K562 (cell line): ENCODE measurements at regions not wholly inside any gene's neighbourhood (a gene's known extent, or its start where the extent isn't known, plus 50 kb on each side); places are given as distances from the start of the nearest gene placed in this dataset.

Experiments
- ATAC-seq: fragments of 200-7000 bp; cut with Tn5 transposase; 3 replicates; pipeline ENCODE4 v1.9.1; 2020; ENCODE audit warnings: moderate library complexity
- BruUV-seq: library from RNA; stranded (reverse); fragments of 400-500 nt; replicated peaks from 2 replicates; lab custom pipeline; 2021; lab: Mats Ljungman, UMichigan
- CTCF ChIA-PET: fragments of 300-600 bp; formaldehyde crosslinking; extraction: SDS; loops from one replicate; lab custom pipeline; 2021; ENCODE audit warnings: low intra/inter-chr PET ratio; lab: Yijun Ruan, JAX
- POLR2A ChIA-PET: fragments of 300-600, 350-650 bp; sonication (Branson Sonifier 250); formaldehyde crosslinking; extraction: SDS; loops from one replicate; lab custom pipeline; 2021; ENCODE audit warnings: antibody characterized with exemption, inconsistent platforms; lab: Yijun Ruan, JAX
- DNase-seq, 4 experiments: peaks; one replicate each; pipeline versions ENCODE4 v3.0.0 to v3.0.0-alpha.2; 2011 to 2018; ENCODE audit warnings: low spot score in 3 of 4, mixed read lengths in 3 of 4; ENCODE audit errors: extremely low read depth in 1 of 4
- FAIRE-seq: peaks from 2 replicates; lab custom pipeline; 2011; peaks lifted over from hg19 to GRCh38; lab: Jason Lieb, UNC
- H2AFZ ChIP-seq: 2 replicates; pipeline ENCODE4 v1.6.0; 2011; ENCODE audit warnings: low read depth, low read length, control low read depth, inconsistent platforms
- H3K27ac ChIP-seq: fragments of 200-600 bp; 3 replicates; pipeline ENCODE4 v1.8.0; 2011; ENCODE audit warnings: low read depth, mild to moderate bottlenecking, control low read depth, inconsistent platforms, low read length, moderate library complexity, mixed read lengths; ENCODE audit errors: extremely low read depth
- H3K27me3 ChIP-seq, 2 experiments: fragments of 300-600 bp in 1 of 2; 2 replicates in 1 of 2; 3 replicates in 1 of 2; pipeline versions ENCODE4 v1.6.0 to v1.8.0; 2011; ENCODE audit warnings: inconsistent platforms in 2 of 2, low read length in 2 of 2, mild to moderate bottlenecking in 1 of 2, mixed read lengths in 1 of 2, moderate library complexity in 1 of 2; ENCODE audit not compliant: control insufficient read depth in 2 of 2, insufficient read depth in 2 of 2
- H3K36me3 ChIP-seq: fragments of 300-600 bp; 3 replicates; pipeline ENCODE4 v1.8.0; 2011; ENCODE audit warnings: mild to moderate bottlenecking, low read length, inconsistent platforms; ENCODE audit not compliant: control insufficient read depth, insufficient read depth
- H3K4me1 ChIP-seq, 2 experiments: fragments of 200-600 bp in 1 of 2; replicated peaks in 1 of 2; 2 replicates in 1 of 2; 3 replicates in 1 of 2; pipeline versions ENCODE4 v1.5.1 to v1.8.0; 2011; ENCODE audit warnings: inconsistent platforms in 2 of 2, low read length in 2 of 2, mild to moderate bottlenecking in 1 of 2, mixed read lengths in 1 of 2, moderate library complexity in 1 of 2; ENCODE audit not compliant: control insufficient read depth in 2 of 2, insufficient read depth in 2 of 2
- H3K4me2 ChIP-seq: 2 replicates; pipeline ENCODE4 v1.6.1; 2011; ENCODE audit warnings: low read length, control low read depth, inconsistent platforms, mixed read lengths; ENCODE audit not compliant: insufficient read depth
- H3K4me3 ChIP-seq: fragments of 200-600 bp; sonication (generic), shearing (Covaris generic); 2 replicates; pipeline ENCODE4 v1.5.1; 2016; ENCODE audit warnings: control low read depth, inconsistent platforms
- H3K79me2 ChIP-seq: fragments of 200-600 bp; 3 replicates; pipeline ENCODE4 v1.8.0; 2011; ENCODE audit warnings: low read length, inconsistent platforms; ENCODE audit not compliant: control insufficient read depth, insufficient read depth
- H3K9ac ChIP-seq, 2 experiments: 2 replicates each; pipeline versions ENCODE4 v1.6.0 to v1.6.1; 2011; ENCODE audit warnings: low read depth in 2 of 2, low read length in 2 of 2, control low read depth in 1 of 2, inconsistent platforms in 1 of 2, mild to moderate bottlenecking in 1 of 2, mixed read lengths in 1 of 2; ENCODE audit not compliant: insufficient read depth in 1 of 2
- H3K9me1 ChIP-seq: one replicate; pipeline ENCODE4 v1.6.0; 2011; ENCODE audit warnings: inconsistent platforms, mild to moderate bottlenecking, low read length, moderate library complexity; ENCODE audit not compliant: control insufficient read depth, insufficient read depth
- H3K9me3 ChIP-seq: replicated peaks from 2 replicates; pipeline ENCODE4 v1.5.1; 2011; ENCODE audit warnings: low read depth, low read length, inconsistent platforms; ENCODE audit not compliant: control insufficient read depth, insufficient read depth
- H4K20me1 ChIP-seq: replicated peaks from 2 replicates; pipeline ENCODE4 v1.6.1; 2011; ENCODE audit warnings: low read length, inconsistent platforms, mixed read lengths; ENCODE audit not compliant: control insufficient read depth, insufficient read depth
- CHD4 ChIP-seq: fragments of 200-600 bp; sonication (generic); IDR thresholded peaks from 3 replicates; pipeline ENCODE4 v1.6.1; 2012; ENCODE audit warnings: low read depth, mild to moderate bottlenecking, mixed read lengths, low read length, inconsistent platforms; ENCODE audit not compliant: insufficient read depth, insufficient replicate concordance, poor library complexity, severe bottlenecking
- DLX4 ChIP-seq: fragments of 250-450 bp; sonication (Bioruptor Pico); IDR thresholded peaks from 2 replicates; pipeline ENCODE4 v1.6.1; 2021; ENCODE audit warnings: mild to moderate bottlenecking
- ESRRA ChIP-seq: fragments of 450-650 bp; IDR thresholded peaks from 2 replicates; pipeline ENCODE4 v1.6.1; 2014; ENCODE audit warnings: low read depth, mild to moderate bottlenecking, moderate library complexity, borderline replicate concordance
- LEF1 ChIP-seq: fragments of 450-650 bp; IDR thresholded peaks from 2 replicates; pipeline ENCODE4 v1.6.1; 2016; ENCODE audit warnings: mild to moderate bottlenecking
- MAFF ChIP-seq: IDR thresholded peaks from 2 replicates; pipeline ENCODE4 v1.6.1; 2012; ENCODE audit warnings: low read length, improper control_type of control experiment
- PURB ChIP-seq: sonication (generic); formaldehyde crosslinking; IDR thresholded peaks from 2 replicates; pipeline ENCODE4 v1.9.0; 2021; ENCODE audit warnings: low read depth, mild to moderate bottlenecking, missing genetic modification reagents
- TAF9B ChIP-seq: fragments of 450-650 bp; IDR thresholded peaks from 2 replicates; pipeline ENCODE4 v1.6.1; 2018; ENCODE audit warnings: mild to moderate bottlenecking; ENCODE audit not compliant: partially characterized antibody
- ZBTB2 ChIP-seq: fragments of 450-650 bp; IDR thresholded peaks from 2 replicates; pipeline ENCODE4 v1.6.1; 2016; ENCODE audit warnings: antibody characterized with exemption
- ZKSCAN8 ChIP-seq: fragments of 200-800 bp; sonication (Bioruptor generic); IDR thresholded peaks from 2 replicates; pipeline ENCODE4 v1.6.1; 2016; ENCODE audit warnings: missing genetic modification characterization, missing compliant biosample characterization
- ZNF277 ChIP-seq: fragments of 250-450 bp; sonication (Bioruptor Pico); IDR thresholded peaks from 2 replicates; pipeline ENCODE4 v1.8.0; 2022; ENCODE audit warnings: inconsistent platforms, mild to moderate bottlenecking, moderate library complexity, borderline replicate concordance
- WGBS: fragments of 100-300 bp; shearing (Covaris generic); methylation state at CpG from one replicate; pipeline ENCODE4 v1.1.6; 2016; ENCODE audit warnings: low coverage, mixed read lengths; ENCODE audit not compliant: insufficient coverage; ENCODE audit errors: missing lambda C conversion rate; 5-methylcytosine and 5-hydroxymethylcytosine counted together
- in situ Hi-C: fragments of 300-500 bp; cut with MboI; formaldehyde crosslinking; loops from 4 replicates; pipeline ENCODE4 v1.15.0; 2018; ENCODE audit warnings: inconsistent platforms, mixed read lengths
- intact Hi-C: fragments of 100-400 bp; cut with micrococcal nuclease; formaldehyde crosslinking; loops from 2 replicates; pipeline ENCODE4 v1.14.2; 2022

GRCh38 chr2:42942990-42943493 is 150.7 kb upstream of the HAAO start (continued):
- TF ChIP-seq ZNF277 (CRISPR knock-in tag) (no peak), MAFF (no peak), CHD4 (no peak)

GRCh38 chr2:42942214-42942989 is 150.0 kb upstream of the HAAO start:
- no peak for FAIRE-seq
- H3K4me1 ChIP-seq, result peaks cover 2 to 24% of the 10 kb centered on the region in 2 experiments; a peak in 3 of 5 replicates

More at GRCh38 chr2:42942214-42942989, 150.0 kb upstream of the HAAO start:
- H3K9me3 ChIP-seq, result no peaks in the 10 kb centered on the region
- ChIA-PET CTCF (no interaction called here), POLR2A (interaction anchor here (0.6 to 1.3 kb wide), 6 partner anchors 10 to 854 kb away, joined by 3 read pairs; no protein-coding TSS in a partner anchor)
- no peaks in the 10 kb centered on the region for H3K9me1 ChIP-seq
- TF ChIP-seq TAF9B, result no peak
- TF ChIP-seq ESRRA, result no peak
- no peak for TF ChIP-seq PURB
- TF ChIP-seq ZKSCAN8 (CRISPR knock-in tag), result no peak
- TF ChIP-seq DLX4 (CRISPR knock-in tag), result no peak
- no peak for TF ChIP-seq LEF1
- no peak for TF ChIP-seq ZBTB2
- H3K9ac ChIP-seq, result peak overlapping the region in 1 of 2 experiments; percentile 46; a peak in 1 of 4 replicates
- no peaks in the 10 kb centered on the region for H3K36me3 ChIP-seq
- H4K20me1 ChIP-seq, result no peaks in the 10 kb centered on the region
- 43% methylated on average over 8 of the region's 8 CpGs for WGBS
- H2AFZ ChIP-seq, result peak overlapping the region; percentile 33; the same call in 1 of the 2 replicates
- no peaks in the 10 kb centered on the region for H3K79me2 ChIP-seq
- no peak overlapping the region for H3K4me2 ChIP-seq
- no peak overlapping the region for H3K27ac ChIP-seq
- in situ Hi-C loops (no loop called here), intact Hi-C loops (no loop called here)
- no TSS peak for BruUV-seq
- DNase-seq (no peak), ATAC-seq (no peak)
- H3K27me3 ChIP-seq, result no peaks in the 10 kb centered on the region
- no peak overlapping the region for H3K4me3 ChIP-seq
